SU-DHL-6 (cell line): ENCODE measurements at regions not wholly inside any gene's neighbourhood (a gene's known extent, or its start where the extent isn't known, plus 50 kb on each side); places are given as distances from the start of the nearest gene placed in this dataset.

ENCODE experiments used
- H2AFZ ChIP-seq: fragments of 200-600 bp; sonication (generic); 2 replicates; pipeline ENCODE4 v1.6.1; 2014; ENCODE audit warnings: low read depth, mild to moderate bottlenecking, moderate library complexity, mixed read lengths, antibody characterized with exemption, low read length; ENCODE audit not compliant: severe bottlenecking
- H3F3A ChIP-seq: fragments of 200-600 bp; shearing (Covaris generic); 2 replicates; pipeline ENCODE4 v1.6.0; 2016; ENCODE audit warnings: antibody characterized with exemption, mild to moderate bottlenecking; ENCODE audit not compliant: insufficient read depth
- H3K27ac ChIP-seq: fragments of 200-600 bp; sonication (generic); 2 replicates; pipeline ENCODE4 v1.5.1; 2016; ENCODE audit warnings: low read depth, mild to moderate bottlenecking, low read length, moderate library complexity, mixed read lengths
- H3K27me3 ChIP-seq: fragments of 200-600 bp; sonication (generic), shearing (Covaris generic); 2 replicates; pipeline ENCODE4 v1.6.0; 2014; ENCODE audit warnings: mild to moderate bottlenecking, low read length
- H3K36me3 ChIP-seq: fragments of 200-600 bp; sonication (generic); 2 replicates; pipeline ENCODE4 v1.6.1; 2014; ENCODE audit warnings: mild to moderate bottlenecking, low read length, mixed read lengths
- H3K4me2 ChIP-seq: fragments of 300-600, 200-600 bp; shearing (Covaris generic), sonication (generic); 2 replicates; pipeline ENCODE4 v1.6.0; 2014; ENCODE audit warnings: low read length, low read depth, mild to moderate bottlenecking; ENCODE audit not compliant: poor library complexity, severe bottlenecking
- H3K4me3 ChIP-seq: fragments of 200-600 bp; sonication (generic); 2 replicates; pipeline ENCODE4 v1.5.1; 2014; ENCODE audit warnings: antibody characterized with exemption, low read length, mild to moderate bottlenecking, mixed read lengths; ENCODE audit not compliant: insufficient read depth, poor library complexity, severe bottlenecking
- H3K79me2 ChIP-seq: fragments of 200-600 bp; sonication (generic); 2 replicates; pipeline ENCODE4 v1.6.1; 2014; ENCODE audit warnings: mild to moderate bottlenecking, low read length, moderate library complexity; ENCODE audit not compliant: insufficient read depth
- H3K9ac ChIP-seq: fragments of 200-600 bp; sonication (generic); 2 replicates; pipeline ENCODE4 v1.7.0; 2014; ENCODE audit warnings: mild to moderate bottlenecking, low read length
- H3K9me2 ChIP-seq: fragments of 200-600 bp; sonication (generic); replicated peaks from 2 replicates; pipeline ENCODE4 v1.6.1; 2014; ENCODE audit warnings: low read length; ENCODE audit not compliant: insufficient read depth
- H3K9me3 ChIP-seq: fragments of 200-600 bp; sonication (generic); 2 replicates; pipeline ENCODE4 v1.6.1; 2014; ENCODE audit warnings: low read length, mixed read lengths; ENCODE audit not compliant: insufficient read depth
- H4K20me1 ChIP-seq: fragments of 200-600 bp; sonication (generic); 2 replicates; pipeline ENCODE4 v1.6.1; 2014; ENCODE audit warnings: low read depth, mild to moderate bottlenecking, antibody characterized with exemption, low read length, moderate library complexity, mixed read lengths
- CTCF ChIP-seq: fragments of 200-600 bp; sonication (generic); IDR thresholded peaks from one replicate; pipeline ENCODE4 v1.5.1; 2017; ENCODE audit warnings: antibody characterized with exemption, mild to moderate bottlenecking, low read length, moderate library complexity; ENCODE audit not compliant: insufficient read depth, poor library complexity, severe bottlenecking
- EZH2phosphoT487 ChIP-seq: fragments of 200-600 bp; sonication (generic), shearing (Covaris generic); conservative IDR thresholded peaks from 2 replicates; pipeline ENCODE4 v1.6.1; 2018; ENCODE audit warnings: mild to moderate bottlenecking, antibody characterized with exemption, low read length, moderate library complexity, mixed read lengths

- Histone ChIP-seq H3K9me3 (no peaks in the 10 kb centered on the region), H3K36me3 (no peaks in the 10 kb centered on the region), H3K4me3 (no peak overlapping the region), H3F3A (no peaks in the 10 kb centered on the region), H2AFZ (peak overlapping the region; percentile 68), H4K20me1 (no peaks in the 10 kb centered on the region), H3K9me2 (no peaks in the 10 kb centered on the region), H3K9ac (no peak overlapping the region), H3K27ac (no peak overlapping the region), H3K79me2 (no peaks in the 10 kb centered on the region), H3K4me2 (no peak overlapping the region), H3K27me3 (no peaks in the 10 kb centered on the region)
- no peak for TF ChIP-seq EZH2phosphoT487
- TF ChIP-seq CTCF, result no peak
Observed at GRCh38 chr18:5058768-5059695, 138.0 kb downstream of the AKAIN1 start.

GRCh38 chr18:5057386-5058348 lies 139.4 kb downstream of the AKAIN1 start:
- Histone ChIP-seq H3K36me3 (no peaks in the 10 kb centered on the region), H3K9me3 (no peaks in the 10 kb centered on the region), H3K27me3 (no peaks in the 10 kb centered on the region), H3K27ac (no peak overlapping the region), H3F3A (no peaks in the 10 kb centered on the region), H2AFZ (no peak overlapping the region), H3K9ac (no peak overlapping the region), H3K4me3 (no peak overlapping the region), H3K4me2 (no peak overlapping the region), H3K79me2 (no peaks in the 10 kb centered on the region), H3K9me2 (no peaks in the 10 kb centered on the region), H4K20me1 (no peaks in the 10 kb centered on the region)
- TF ChIP-seq CTCF (peak; percentile 61), EZH2phosphoT487 (no peak)

GRCh38 chr18:5052491-5052890 lies 144.6 kb downstream of the AKAIN1 start:
- no peak for TF ChIP-seq EZH2phosphoT487
- TF ChIP-seq CTCF, result no peak
- Histone ChIP-seq H3K9me2 (no peaks in the 10 kb centered on the region), H3K9ac (no peak overlapping the region), H3K27me3 (no peaks in the 10 kb centered on the region), H3K79me2 (no peaks in the 10 kb centered on the region), H3F3A (no peaks in the 10 kb centered on the region), H3K9me3 (no peaks in the 10 kb centered on the region), H3K4me3 (no peak overlapping the region), H3K4me2 (no peak overlapping the region), H3K36me3 (no peaks in the 10 kb centered on the region), H2AFZ (no peak overlapping the region), H4K20me1 (no peaks in the 10 kb centered on the region), H3K27ac (no peak overlapping the region)
